ENCODE measurements at regions not wholly inside any gene's neighbourhood (a gene's known extent, or its start where the extent isn't known, plus 50 kb on each side); places are given as distances from the start of the nearest gene placed in this dataset.
A peak's percentile ranks its signal among the peaks of the same experiment; 100 is the strongest.

DNA sequence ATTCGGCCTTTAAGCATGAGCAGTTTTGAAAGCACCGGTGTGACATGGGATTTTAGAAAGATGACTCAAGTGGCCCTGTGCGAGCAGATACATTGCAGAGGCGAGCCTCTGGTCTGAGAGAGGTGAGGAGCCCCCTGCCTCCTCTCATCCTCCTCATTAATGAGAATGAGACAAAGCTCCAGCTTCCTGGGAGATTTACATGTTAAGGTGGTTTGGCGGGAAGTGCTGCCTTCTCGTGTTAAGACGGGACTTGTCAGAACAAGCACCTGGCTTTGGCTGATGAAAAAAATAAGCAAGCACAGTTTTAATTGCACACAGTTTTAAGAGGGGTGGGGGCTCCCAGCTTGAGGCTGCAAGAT, 68.1 kb downstream of the ACTL7B start:
- ChIA-PET CTCF (interaction anchor here (1.8 kb wide), 1 partner anchor 12 kb away, joined by 9 read pairs; no protein-coding TSS in a partner anchor), POLR2A (no interaction called here)
- no peak overlapping the region for H3K4me3 ChIP-seq (ENCODE audit: low read depth, low read length)
- DNase-seq (ENCODE audit: low read depth, low spot score): no peak
- TF ChIP-seq, protein P1, sequence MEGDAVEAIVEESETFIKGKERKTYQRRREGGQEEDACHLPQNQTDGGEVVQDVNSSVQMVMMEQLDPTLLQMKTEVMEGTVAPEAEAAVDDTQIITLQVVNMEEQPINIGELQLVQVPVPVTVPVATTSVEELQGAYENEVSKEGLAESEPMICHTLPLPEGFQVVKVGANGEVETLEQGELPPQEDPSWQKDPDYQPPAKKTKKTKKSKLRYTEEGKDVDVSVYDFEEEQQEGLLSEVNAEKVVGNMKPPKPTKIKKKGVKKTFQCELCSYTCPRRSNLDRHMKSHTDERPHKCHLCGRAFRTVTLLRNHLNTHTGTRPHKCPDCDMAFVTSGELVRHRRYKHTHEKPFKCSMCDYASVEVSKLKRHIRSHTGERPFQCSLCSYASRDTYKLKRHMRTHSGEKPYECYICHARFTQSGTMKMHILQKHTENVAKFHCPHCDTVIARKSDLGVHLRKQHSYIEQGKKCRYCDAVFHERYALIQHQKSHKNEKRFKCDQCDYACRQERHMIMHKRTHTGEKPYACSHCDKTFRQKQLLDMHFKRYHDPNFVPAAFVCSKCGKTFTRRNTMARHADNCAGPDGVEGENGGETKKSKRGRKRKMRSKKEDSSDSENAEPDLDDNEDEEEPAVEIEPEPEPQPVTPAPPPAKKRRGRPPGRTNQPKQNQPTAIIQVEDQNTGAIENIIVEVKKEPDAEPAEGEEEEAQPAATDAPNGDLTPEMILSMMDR (IDR thresholded peaks at IDR 0.05; ENCODE audit: insufficient read depth, low read length, missing control alignments): no peak

DNA sequence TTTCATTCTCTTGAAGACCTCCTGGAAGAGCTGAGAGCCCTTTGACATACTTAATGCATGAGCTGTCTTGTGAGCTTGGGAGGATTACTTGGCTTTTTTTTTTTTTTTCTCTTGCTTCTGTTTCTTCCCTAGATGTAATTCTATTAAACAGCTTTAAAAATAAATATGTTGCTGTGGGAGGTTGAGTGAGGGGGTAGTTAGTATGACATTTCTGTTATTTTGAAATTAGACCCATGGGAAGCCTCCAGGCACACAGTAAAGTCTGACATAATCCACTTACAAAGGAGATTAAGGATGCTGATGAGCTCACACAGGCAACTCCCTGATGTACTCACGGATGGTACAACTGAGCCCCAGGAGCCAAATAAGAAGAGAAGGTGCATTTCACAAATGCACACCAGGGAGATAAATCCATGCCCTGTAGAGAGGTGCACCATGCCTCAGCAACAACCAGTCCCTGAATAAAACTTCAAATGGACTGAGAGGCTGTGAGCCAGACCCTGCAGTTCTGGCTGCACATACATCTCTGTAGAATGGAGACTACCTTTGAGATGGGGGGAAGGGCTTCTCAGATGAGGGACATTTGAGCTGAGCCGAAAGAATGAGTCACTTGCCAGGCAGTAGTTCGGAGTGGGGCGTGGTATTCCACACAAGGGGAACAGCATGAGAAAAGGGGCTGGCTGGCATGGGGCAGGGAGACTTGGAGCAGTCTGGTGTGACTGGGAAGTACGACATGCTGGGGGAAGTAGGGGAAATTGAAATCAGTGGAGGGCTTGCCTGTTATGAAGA, 68.7 kb downstream of the ACTL7B start:
- peak; percentile 14 for DNase-seq (ENCODE audit: low read depth, low spot score)
- TF ChIP-seq, protein P1 (IDR thresholded peaks at IDR 0.05; ENCODE audit: insufficient read depth, low read length, missing control alignments): no peak
- ChIA-PET CTCF (interaction anchor here (1.3 to 1.8 kb wide), 2 partner anchors 11 to 26 kb away, joined by 3 to 9 read pairs; no protein-coding TSS in a partner anchor), POLR2A (no interaction called here)
- H3K4me3 ChIP-seq (ENCODE audit: low read depth, low read length): no peak overlapping the region

DNA sequence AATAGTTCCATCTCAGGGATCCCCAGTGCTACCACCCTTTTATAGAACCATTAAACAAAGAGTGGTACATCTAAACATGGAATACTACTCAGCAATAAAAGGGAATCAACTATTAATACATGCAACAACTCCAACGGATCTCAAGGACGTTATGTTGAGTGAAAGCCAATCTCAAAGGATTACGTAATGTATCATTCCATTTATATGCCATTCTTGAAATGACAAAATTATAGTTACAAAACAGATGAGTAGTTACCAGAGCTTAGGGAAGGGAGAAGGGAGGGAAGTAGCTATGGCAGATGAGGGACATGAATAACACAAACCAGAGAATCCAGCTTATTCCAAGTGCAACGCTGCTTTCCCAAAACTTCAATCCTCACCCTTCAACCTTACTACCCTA, 69.5 kb downstream of the ACTL7B start:
- TF ChIP-seq, protein P1 (IDR thresholded peaks at IDR 0.05; ENCODE audit: insufficient read depth, low read length, missing control alignments): no peak
- no peak for DNase-seq (ENCODE audit: low read depth, low spot score)
- CTCF ChIA-PET: interaction anchor here (1.3 to 1.8 kb wide), 2 partner anchors 10 to 25 kb away, joined by 3 to 9 read pairs; no protein-coding TSS in a partner anchor
- POLR2A ChIA-PET: no interaction called here
- no peak overlapping the region for H3K4me3 ChIP-seq (ENCODE audit: low read depth, low read length)

DNA sequence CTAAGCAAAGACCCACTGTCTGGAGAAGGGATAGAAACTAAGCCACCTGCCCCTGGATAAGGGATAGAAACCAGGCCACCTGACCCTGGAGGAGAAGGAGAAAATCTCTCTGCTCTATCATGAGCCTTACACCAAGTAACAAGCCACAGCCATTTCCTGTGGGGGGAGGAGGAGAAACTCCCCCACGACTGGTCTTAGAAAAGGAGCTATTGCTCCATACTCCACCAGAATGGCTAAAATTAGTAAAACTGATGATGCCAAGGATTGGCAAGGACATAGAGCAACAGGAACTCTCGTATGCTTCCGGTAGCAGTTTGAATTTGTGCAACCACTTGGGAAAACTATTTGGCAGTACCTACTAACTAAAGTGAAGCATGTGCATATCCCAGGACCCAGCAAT, 70.8 kb downstream of the ACTL7B start:
- ChIA-PET POLR2A (interaction anchor here (0.6 kb wide), 1 partner anchor 32 kb away, joined by 3 read pairs; no protein-coding TSS in a partner anchor), CTCF (interaction anchor here (1.3 kb wide), 1 partner anchor 10 kb away, joined by 3 read pairs; no protein-coding TSS in a partner anchor)
- TF ChIP-seq, protein P1 (IDR thresholded peaks at IDR 0.05; ENCODE audit: insufficient read depth, low read length, missing control alignments): no peak
- peak; percentile 31 for DNase-seq (ENCODE audit: low read depth, low spot score)
- H3K4me3 ChIP-seq (ENCODE audit: low read depth, low read length): no peak overlapping the region

DNA sequence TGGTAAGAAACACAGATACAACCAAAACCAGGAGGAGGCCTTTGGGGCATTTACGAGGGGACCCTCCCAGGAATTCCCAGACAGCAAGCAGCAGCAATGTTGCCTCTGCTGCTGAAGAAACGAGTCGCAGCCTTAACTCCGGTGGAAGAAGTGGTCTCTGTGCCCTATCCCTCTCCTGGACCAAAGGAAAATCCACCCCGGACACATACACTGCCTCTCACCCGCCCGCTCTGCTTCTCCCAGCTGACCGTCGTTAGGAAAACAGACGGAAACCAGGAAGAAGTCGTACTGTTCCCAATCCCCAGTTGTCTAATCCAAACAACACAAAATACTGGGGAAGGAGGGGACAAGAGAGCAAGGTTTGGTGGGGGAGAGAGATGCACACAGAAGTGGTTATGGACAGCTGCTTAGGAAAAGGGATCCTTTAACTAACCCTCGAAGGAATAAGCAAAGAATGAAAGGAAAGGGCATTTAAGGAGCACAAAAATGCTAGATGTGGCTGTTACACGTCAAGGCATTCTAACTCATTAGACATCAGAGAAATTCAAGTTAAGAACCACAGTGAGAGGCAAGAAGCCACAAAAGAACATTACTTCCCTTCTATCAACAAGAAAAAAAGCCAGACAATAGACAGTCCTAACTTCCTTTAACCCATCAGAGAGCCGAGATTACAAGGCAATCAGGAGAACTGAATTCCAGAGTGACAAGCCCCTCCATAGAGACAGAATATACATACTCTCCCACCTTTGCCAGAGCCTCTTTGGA, 71.9 kb downstream of the ACTL7B start:
- TF ChIP-seq, protein P1 (IDR thresholded peaks at IDR 0.05; ENCODE audit: insufficient read depth, low read length, missing control alignments): no peak
- DNase-seq (ENCODE audit: low read depth, low spot score): no peak
- ChIA-PET POLR2A (no interaction called here), CTCF (interaction anchor here (1.3 kb wide), 1 partner anchor 9 kb away, joined by 3 read pairs; no protein-coding TSS in a partner anchor)
- H3K4me3 ChIP-seq (ENCODE audit: low read depth, low read length): no peak overlapping the region

DNA sequence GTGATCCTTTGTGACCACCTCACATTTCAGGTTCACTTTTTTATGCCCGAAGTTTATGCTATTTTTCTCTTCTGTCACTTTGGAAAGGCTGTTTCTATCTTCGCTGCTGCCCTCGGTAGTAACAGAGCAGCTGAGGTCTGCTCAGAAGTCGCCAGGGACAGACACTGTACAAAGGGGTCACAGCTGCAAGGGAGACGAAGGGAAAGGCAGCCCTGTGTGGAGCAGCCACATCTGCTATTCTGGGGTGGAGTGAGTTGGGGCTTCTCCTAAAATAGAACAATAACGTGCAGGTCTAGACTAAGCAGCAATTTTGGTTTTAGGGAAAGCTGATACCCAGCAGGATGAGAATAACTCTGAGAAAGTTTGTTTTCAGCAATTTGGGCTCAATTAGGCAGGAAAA, 72.5 kb downstream of the ACTL7B start:
- DNase-seq (ENCODE audit: low read depth, low spot score): no peak
- ChIA-PET POLR2A (no interaction called here), CTCF (interaction anchor here (0.8 kb wide), 1 partner anchor 23 kb away, joined by 3 read pairs; no protein-coding TSS in a partner anchor)
- no peak overlapping the region for H3K4me3 ChIP-seq (ENCODE audit: low read depth, low read length)
- TF ChIP-seq, protein P1 (IDR thresholded peaks at IDR 0.05; ENCODE audit: insufficient read depth, low read length, missing control alignments): no peak
